ENCODE measurements at regions not wholly inside any gene's neighbourhood (a gene's known extent, or its start where the extent isn't known, plus 50 kb on each side); places are given as distances from the start of the nearest gene placed in this dataset.

DNA sequence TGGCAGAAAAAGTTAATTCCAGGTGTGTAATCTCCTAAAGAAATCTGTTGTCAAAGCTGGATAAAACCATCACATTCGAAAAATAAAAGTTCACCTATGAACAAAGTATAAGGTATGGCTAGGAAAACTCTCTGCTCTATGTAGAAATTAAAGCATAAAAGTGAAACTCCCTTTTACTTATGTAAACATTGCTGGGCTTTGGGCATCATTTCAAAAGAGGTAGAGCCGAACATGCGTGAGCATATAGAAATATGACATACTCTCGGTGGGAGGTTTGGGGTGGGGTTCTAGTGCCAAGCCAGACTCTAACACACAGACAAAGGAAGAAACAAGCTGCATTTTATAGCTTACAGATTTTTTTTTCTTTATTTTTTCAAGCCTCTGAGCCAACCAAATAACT, 306.8 kb upstream of the ATP11B start:
- Histone ChIP-seq H3K36me3 (replicated peaks in 1 of 2; ENCODE audit: control extremely low read depth in 1 of 2, control insufficient read depth in 1 of 2, extremely low read depth in 1 of 2, insufficient read depth in 2 of 2, low read length in 1 of 2) (no peaks in the 10 kb centered on the region), H3K4me3 (ENCODE audit: control extremely low read depth in 1 of 5, extremely low read depth in 1 of 5, insufficient read depth in 1 of 5, low read depth in 2 of 5, low read length in 4 of 5) (no peak overlapping the region), H4K20me1 (ENCODE audit: control insufficient read depth, insufficient read depth, low read length, poor library complexity, severe bottlenecking) (no peaks in the 10 kb centered on the region), H2AFZ (ENCODE audit: insufficient read depth, low read depth, low read length, poor library complexity, severe bottlenecking) (no peak overlapping the region), H3K79me2 (ENCODE audit: control insufficient read depth, insufficient read depth, low read length) (no peaks in the 10 kb centered on the region), H3K4me1 (ENCODE audit: control insufficient read depth in 2 of 2, insufficient read depth in 2 of 2, low read length in 2 of 2) (no peaks in the 10 kb centered on the region), H3K27ac (ENCODE audit: low read length in 2 of 2) (no peak overlapping the region), H3K9ac (ENCODE audit: low read length) (no peak overlapping the region), H3K4me2 (replicated peaks; ENCODE audit: low read depth, low read length, poor library complexity, severe bottlenecking) (no peak overlapping the region), H3K9me3 (ENCODE audit: control extremely low read depth in 1 of 3, control insufficient read depth in 2 of 3, insufficient read depth in 1 of 3, low read length in 2 of 3) (no peaks in the 10 kb centered on the region), H3K27me3 (replicated peaks in 1 of 4; ENCODE audit: control extremely low read depth in 1 of 4, control insufficient read depth in 3 of 4, insufficient read depth in 4 of 4, low read length in 3 of 4) (no peaks in the 10 kb centered on the region)
- CTCF ChIA-PET: no interaction called here
- no peak overlapping the region for H3K4me3 Mint-ChIP-seq
- intact Hi-C loops (cut with micrococcal nuclease): no loop called here
- no CpG with 5 or more reads among the region's 4 CpGs for WGBS (ENCODE audit: insufficient coverage)
- H3K4me1 Mint-ChIP-seq: no peaks in the 10 kb centered on the region
- TF ChIP-seq, protein P1, sequence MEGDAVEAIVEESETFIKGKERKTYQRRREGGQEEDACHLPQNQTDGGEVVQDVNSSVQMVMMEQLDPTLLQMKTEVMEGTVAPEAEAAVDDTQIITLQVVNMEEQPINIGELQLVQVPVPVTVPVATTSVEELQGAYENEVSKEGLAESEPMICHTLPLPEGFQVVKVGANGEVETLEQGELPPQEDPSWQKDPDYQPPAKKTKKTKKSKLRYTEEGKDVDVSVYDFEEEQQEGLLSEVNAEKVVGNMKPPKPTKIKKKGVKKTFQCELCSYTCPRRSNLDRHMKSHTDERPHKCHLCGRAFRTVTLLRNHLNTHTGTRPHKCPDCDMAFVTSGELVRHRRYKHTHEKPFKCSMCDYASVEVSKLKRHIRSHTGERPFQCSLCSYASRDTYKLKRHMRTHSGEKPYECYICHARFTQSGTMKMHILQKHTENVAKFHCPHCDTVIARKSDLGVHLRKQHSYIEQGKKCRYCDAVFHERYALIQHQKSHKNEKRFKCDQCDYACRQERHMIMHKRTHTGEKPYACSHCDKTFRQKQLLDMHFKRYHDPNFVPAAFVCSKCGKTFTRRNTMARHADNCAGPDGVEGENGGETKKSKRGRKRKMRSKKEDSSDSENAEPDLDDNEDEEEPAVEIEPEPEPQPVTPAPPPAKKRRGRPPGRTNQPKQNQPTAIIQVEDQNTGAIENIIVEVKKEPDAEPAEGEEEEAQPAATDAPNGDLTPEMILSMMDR (IDR thresholded peaks at IDR 0.05): no peak
- no peak for TF ChIP-seq EZH2 (IDR thresholded peaks at IDR 0.05; ENCODE audit: borderline replicate concordance, insufficient read depth, low read depth, low read length, poor library complexity, severe bottlenecking)
- peaks cover 10% of the 10 kb centered on the region for H3K27me3 Mint-ChIP-seq
- POLR2A ChIA-PET: no interaction called here
- ATAC-seq (ENCODE audit: low read depth) (no peak), DNase-seq (no peak)
- peaks cover 3% of the 10 kb centered on the region for H3K9me3 Mint-ChIP-seq (ENCODE audit: insufficient read depth)
- no peak overlapping the region for H3K27ac Mint-ChIP-seq

DNA sequence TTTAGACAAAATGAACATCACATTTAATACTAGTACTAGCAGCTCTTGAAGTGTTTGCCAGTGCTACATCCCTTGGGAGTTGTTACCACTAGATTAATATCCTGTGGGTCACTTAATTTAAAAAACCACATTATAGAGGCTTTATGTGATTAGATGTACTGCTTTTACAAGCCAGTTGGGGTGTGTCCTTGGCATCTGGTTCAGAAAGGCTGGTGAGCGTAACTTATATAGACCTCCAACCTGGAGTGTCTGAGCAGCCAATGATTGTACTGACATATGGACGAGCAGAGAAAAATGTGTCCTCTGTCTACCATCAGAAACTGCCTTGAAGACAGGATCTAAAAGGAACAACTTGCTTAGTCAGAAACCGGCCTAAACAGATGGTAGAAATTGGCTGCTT, 306.2 kb upstream of the ATP11B start:
- no peaks in the 10 kb centered on the region for H3K9me3 ChIP-seq (ENCODE audit: control extremely low read depth in 1 of 3, control insufficient read depth in 2 of 3, insufficient read depth in 1 of 3, low read length in 2 of 3)
- H3K4me3 Mint-ChIP-seq: no peak overlapping the region
- no peak for ATAC-seq (ENCODE audit: low read depth)
- WGBS (ENCODE audit: insufficient coverage): 100% methylated on average over 2 of the region's 3 CpGs
- H3K27me3 Mint-ChIP-seq: peaks cover 7% of the 10 kb centered on the region
- DNase-seq: no peak
- intact Hi-C loops (cut with micrococcal nuclease): no loop called here
- H3K4me3 ChIP-seq (ENCODE audit: control extremely low read depth in 1 of 5, extremely low read depth in 1 of 5, insufficient read depth in 1 of 5, low read depth in 2 of 5, low read length in 4 of 5): no peak overlapping the region
- H3K4me1 Mint-ChIP-seq: no peaks in the 10 kb centered on the region
- no peaks in the 10 kb centered on the region for H3K27me3 ChIP-seq (replicated peaks in 1 of 4; ENCODE audit: control extremely low read depth in 1 of 4, control insufficient read depth in 3 of 4, insufficient read depth in 4 of 4, low read length in 3 of 4)
- H3K4me2 ChIP-seq (replicated peaks; ENCODE audit: low read depth, low read length, poor library complexity, severe bottlenecking): no peak overlapping the region
- no peaks in the 10 kb centered on the region for H3K79me2 ChIP-seq (ENCODE audit: control insufficient read depth, insufficient read depth, low read length)
- H4K20me1 ChIP-seq (ENCODE audit: control insufficient read depth, insufficient read depth, low read length, poor library complexity, severe bottlenecking): no peaks in the 10 kb centered on the region
- H2AFZ ChIP-seq (ENCODE audit: insufficient read depth, low read depth, low read length, poor library complexity, severe bottlenecking): no peak overlapping the region
- H3K36me3 ChIP-seq (replicated peaks in 1 of 2; ENCODE audit: control extremely low read depth in 1 of 2, control insufficient read depth in 1 of 2, extremely low read depth in 1 of 2, insufficient read depth in 2 of 2, low read length in 1 of 2): no peaks in the 10 kb centered on the region
- no peak overlapping the region for H3K9ac ChIP-seq (ENCODE audit: low read length)
- no peak for TF ChIP-seq EZH2 (IDR thresholded peaks at IDR 0.05; ENCODE audit: borderline replicate concordance, insufficient read depth, low read depth, low read length, poor library complexity, severe bottlenecking)
- TF ChIP-seq, protein P1 (IDR thresholded peaks at IDR 0.05): no peak
- H3K27ac Mint-ChIP-seq: no peak overlapping the region
- no peak overlapping the region for H3K27ac ChIP-seq (ENCODE audit: low read length in 2 of 2)
- CTCF ChIA-PET: no interaction called here
- H3K9me3 Mint-ChIP-seq (ENCODE audit: insufficient read depth): no peaks in the 10 kb centered on the region
- H3K4me1 ChIP-seq (ENCODE audit: control insufficient read depth in 2 of 2, insufficient read depth in 2 of 2, low read length in 2 of 2): no peaks in the 10 kb centered on the region
- POLR2A ChIA-PET: no interaction called here
